ENCODE measurements at regions not wholly inside any gene's neighbourhood (a gene's known extent, or its start where the extent isn't known, plus 50 kb on each side); places are given as distances from the start of the nearest gene placed in this dataset.
"Not testable (repeated sequence)": the region's sequence is repeated elsewhere in the genome, so short reads cannot be mapped to it uniquely, and the experiment has no call there.

DNA sequence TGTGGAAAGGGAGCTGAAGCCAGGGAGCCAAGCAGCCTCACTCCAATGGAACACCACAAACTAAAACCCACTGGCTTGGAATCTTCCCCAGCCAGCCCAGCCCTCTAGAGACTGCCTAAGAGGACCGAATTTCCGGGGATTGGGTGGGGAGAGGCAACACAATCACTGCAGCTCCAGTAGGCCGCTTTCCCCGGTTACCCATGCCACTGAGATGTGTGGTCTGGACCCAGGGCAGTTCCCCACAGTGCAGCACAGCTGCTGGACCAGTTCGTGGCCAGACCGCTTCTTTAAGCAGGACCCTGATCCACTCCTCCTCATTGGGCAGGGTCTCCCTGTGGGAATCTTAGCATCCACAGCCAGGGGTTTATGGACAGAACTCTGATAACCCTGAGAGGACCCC is 91.9 kb upstream of the PAGE3 start:
- 58 to 68% methylated on average over 6 of the region's 6 CpGs for WGBS, 2 donors
- no peak for FAIRE-seq
- no peak for DNase-seq
- Histone ChIP-seq H3K27me3 (peaks cover 0 to 11% (median 0%) of the 10 kb centered on the region in 4 donors), H3K27ac (no peak overlapping the region), H3K4me3 (no peak overlapping the region), H3K4me1 (no peaks in the 10 kb centered on the region), H3K9me3 (no peaks in the 10 kb centered on the region), H3K36me3 (no peaks in the 10 kb centered on the region)
- no peak for ATAC-seq
- intact Hi-C loops (cut with DNase I) = no loop called here
- TF ChIP-seq, protein P1, sequence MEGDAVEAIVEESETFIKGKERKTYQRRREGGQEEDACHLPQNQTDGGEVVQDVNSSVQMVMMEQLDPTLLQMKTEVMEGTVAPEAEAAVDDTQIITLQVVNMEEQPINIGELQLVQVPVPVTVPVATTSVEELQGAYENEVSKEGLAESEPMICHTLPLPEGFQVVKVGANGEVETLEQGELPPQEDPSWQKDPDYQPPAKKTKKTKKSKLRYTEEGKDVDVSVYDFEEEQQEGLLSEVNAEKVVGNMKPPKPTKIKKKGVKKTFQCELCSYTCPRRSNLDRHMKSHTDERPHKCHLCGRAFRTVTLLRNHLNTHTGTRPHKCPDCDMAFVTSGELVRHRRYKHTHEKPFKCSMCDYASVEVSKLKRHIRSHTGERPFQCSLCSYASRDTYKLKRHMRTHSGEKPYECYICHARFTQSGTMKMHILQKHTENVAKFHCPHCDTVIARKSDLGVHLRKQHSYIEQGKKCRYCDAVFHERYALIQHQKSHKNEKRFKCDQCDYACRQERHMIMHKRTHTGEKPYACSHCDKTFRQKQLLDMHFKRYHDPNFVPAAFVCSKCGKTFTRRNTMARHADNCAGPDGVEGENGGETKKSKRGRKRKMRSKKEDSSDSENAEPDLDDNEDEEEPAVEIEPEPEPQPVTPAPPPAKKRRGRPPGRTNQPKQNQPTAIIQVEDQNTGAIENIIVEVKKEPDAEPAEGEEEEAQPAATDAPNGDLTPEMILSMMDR (IDR thresholded peaks at IDR 0.05) = no peak

DNA sequence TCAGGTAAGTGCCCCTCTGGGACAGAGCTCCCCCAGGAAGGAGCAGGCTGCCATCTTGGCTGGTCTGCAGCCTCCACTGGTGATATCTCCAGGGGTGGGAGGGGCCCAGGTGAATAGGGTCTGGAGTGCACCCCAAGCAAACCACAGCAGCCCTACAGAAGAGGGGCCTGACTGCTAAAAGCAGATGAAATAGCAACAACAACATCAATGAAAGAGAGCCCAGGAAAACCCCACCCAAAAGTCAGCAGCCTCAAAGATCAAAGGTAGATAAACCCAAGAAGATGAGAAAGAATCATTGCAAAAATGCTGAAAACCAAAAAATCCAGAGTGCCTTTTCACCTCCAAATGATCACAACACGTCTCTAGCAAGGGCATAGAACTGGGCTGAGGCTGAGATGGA is 92.5 kb upstream of the PAGE3 start:
- DNase-seq = no peak
- TF ChIP-seq, protein P1 (IDR thresholded peaks at IDR 0.05) = no peak
- intact Hi-C loops (cut with DNase I) = no loop called here
- Histone ChIP-seq H3K4me3 (no peak overlapping the region), H3K9me3 (no peaks in the 10 kb centered on the region), H3K36me3 (no peaks in the 10 kb centered on the region), H3K4me1 (no peaks in the 10 kb centered on the region), H3K27me3 (peaks cover 0 to 11% (median 0%) of the 10 kb centered on the region in 4 donors), H3K27ac (no peak overlapping the region)
- no peak for FAIRE-seq
- 18 to 41% methylated on average over 1 of the region's 1 CpG for WGBS, 2 donors
- ATAC-seq = no peak

DNA sequence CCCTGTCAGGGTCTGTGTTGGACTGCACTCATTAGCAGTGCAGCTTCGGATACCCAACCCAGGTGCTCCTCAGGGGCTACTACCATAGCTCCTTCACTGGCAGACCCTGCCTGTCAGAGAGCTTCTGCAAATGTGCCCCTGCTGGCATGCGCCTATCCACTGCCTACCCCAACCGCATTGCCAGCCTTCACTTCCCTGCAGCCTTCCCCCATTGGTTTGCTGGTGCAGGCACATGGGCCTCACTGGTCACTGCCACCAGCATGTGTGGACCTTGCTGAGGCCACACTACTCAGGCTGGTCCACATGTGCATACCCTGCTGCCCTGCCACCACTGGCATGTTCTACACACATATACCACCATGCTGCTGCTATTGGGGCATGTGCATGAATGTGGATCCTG is 72.5 kb upstream of the MAGEH1 start:
- DNase-seq (no peak), FAIRE-seq (no peak), ATAC-seq (no peak)
- WGBS, 2 donors = 72 to 81% methylated on average over 3 of the region's 3 CpGs
- intact Hi-C loops (cut with DNase I) = no loop called here
- no peak overlapping the region for H3K27ac ChIP-seq
- H3K4me1 ChIP-seq = no peaks in the 10 kb centered on the region
- H3K36me3 ChIP-seq = no peaks in the 10 kb centered on the region
- no peaks in the 10 kb centered on the region for H3K9me3 ChIP-seq
- H3K4me3 ChIP-seq = no peak overlapping the region
- TF ChIP-seq, protein P1 (IDR thresholded peaks at IDR 0.05) = no peak
- H3K27me3 ChIP-seq = peaks cover 0 to 5% (median 1%) of the 10 kb centered on the region in 4 donors

DNA sequence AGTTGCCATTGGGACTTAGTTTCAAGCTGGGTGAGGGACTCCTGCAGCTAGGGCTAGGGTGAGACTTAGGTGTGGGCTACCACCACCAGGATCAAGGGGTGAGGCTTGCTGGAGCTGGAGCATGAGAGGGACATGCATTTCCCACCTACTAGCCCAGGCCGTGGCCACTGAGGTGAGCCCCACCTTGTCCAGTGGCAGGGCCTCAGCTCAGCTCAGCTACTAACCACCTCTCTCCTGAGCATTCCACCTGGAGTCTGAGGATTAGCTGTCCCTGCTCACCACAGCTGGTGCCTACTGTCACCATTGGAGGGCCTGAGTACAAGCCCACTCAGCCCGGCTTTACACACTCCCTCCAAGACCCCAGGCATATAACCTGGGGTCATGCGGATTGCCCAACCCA is 62.6 kb upstream of the MAGEH1 start:
- FAIRE-seq = no peak

DNA sequence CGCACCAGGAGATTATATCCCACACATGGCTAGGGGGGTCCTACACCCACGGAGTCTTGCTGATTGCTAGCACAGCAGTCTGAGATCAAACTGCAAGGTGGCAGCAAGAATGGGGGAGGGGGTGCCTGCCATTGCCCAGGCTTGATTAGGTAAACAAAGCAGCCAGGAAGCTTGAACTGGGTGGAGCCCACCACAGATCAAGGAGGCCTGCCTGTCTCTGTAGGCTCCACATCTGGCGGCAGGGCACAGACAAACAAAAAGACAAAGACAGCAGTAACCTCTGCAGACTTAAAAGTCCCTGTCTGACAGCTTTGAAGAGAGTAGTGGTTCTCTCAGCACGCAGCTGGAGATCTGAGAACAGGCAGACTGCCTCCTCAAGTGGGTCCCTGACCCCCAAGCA is 55.1 kb upstream of the MAGEH1 start:
- H3K4me1 ChIP-seq; FAIRE-seq; H3K9me3 ChIP-seq; H3K27me3 ChIP-seq; H3K27ac ChIP-seq; H3K36me3 ChIP-seq; H3K4me3 ChIP-seq; ATAC-seq; intact Hi-C loops (cut with DNase I); DNase-seq: not testable (repeated sequence)
- WGBS, 2 donors = 55 to 59% methylated on average over 4 of the region's 4 CpGs

More for the DNA sequence above, 62.6 kb upstream of the MAGEH1 start:
- Histone ChIP-seq H3K27me3 (peaks cover 0 to 9% (median 0%) of the 10 kb centered on the region in 4 donors), H3K4me3 (no peak overlapping the region), H3K4me1 (no peaks in the 10 kb centered on the region), H3K27ac (no peak overlapping the region), H3K36me3 (no peaks in the 10 kb centered on the region), H3K9me3 (no peaks in the 10 kb centered on the region)
- WGBS, 2 donors = 50 to 57% methylated on average over 3 of the region's 3 CpGs
- intact Hi-C loops (cut with DNase I) = no loop called here
- ATAC-seq (no peak), DNase-seq (no peak)
- TF ChIP-seq, protein P1 (IDR thresholded peaks at IDR 0.05) = no peak

Measured in pancreas (tissue), 10 donors.